CD4-positive, alpha-beta T cell treated with Interleukin-17A for 4 hours (primary cell): ENCODE measurements at regions not wholly inside any gene's neighbourhood (a gene's known extent, or its start where the extent isn't known, plus 50 kb on each side); places are given as distances from the start of the nearest gene placed in this dataset.

Experiments used
- DNase-seq: peaks from one replicate; pipeline ENCODE4 v3.0.0-alpha.2; 2020; ENCODE audit warnings: mixed read lengths

GRCh38 chr4:26020881-26021280, 106.9 kb downstream of the SMIM20 start:
- DNase-seq = no peak

GRCh38 chr4:26021417-26022345, 107.7 kb downstream of the SMIM20 start:
- DNase-seq = no peak

- DNase-seq = no peak
Measured at GRCh38 chr4:26022346-26023202, 108.6 kb downstream of the SMIM20 start.

- DNase-seq = no peak
Measured at GRCh38 chr4:26023203-26023972, 109.4 kb downstream of the SMIM20 start.

- no peak for DNase-seq
Measured at GRCh38 chr4:26024079-26024478, 110.1 kb downstream of the SMIM20 start.

GRCh38 chr4:26028133-26028792, 114.2 kb downstream of the SMIM20 start:
- DNase-seq = no peak

GRCh38 chr4:26028793-26029567, 115.0 kb downstream of the SMIM20 start:
- peak; percentile 68 for DNase-seq

GRCh38 chr4:26029568-26030131, 115.6 kb downstream of the SMIM20 start:
- DNase-seq = no peak

- DNase-seq = no peak
Measured at GRCh38 chr4:26030260-26030667, 116.2 kb downstream of the SMIM20 start.

- DNase-seq = no peak
Measured at GRCh38 chr4:26030780-26031179, 116.8 kb downstream of the SMIM20 start.

GRCh38 chr4:26031704-26032103, 117.7 kb downstream of the SMIM20 start:
- no peak for DNase-seq

GRCh38 chr4:26032142-26032541, 118.1 kb downstream of the SMIM20 start:
- DNase-seq = no peak

GRCh38 chr4:26032630-26033317, 118.8 kb downstream of the SMIM20 start:
- no peak for DNase-seq

GRCh38 chr4:26033389-26033788, 119.4 kb downstream of the SMIM20 start:
- no peak for DNase-seq

- DNase-seq = no peak
Measured at GRCh38 chr4:26034849-26035248, 120.8 kb downstream of the SMIM20 start.

GRCh38 chr4:26035921-26036320, 121.9 kb downstream of the SMIM20 start:
- DNase-seq = no peak

GRCh38 chr4:26039639-26040359, 125.8 kb downstream of the SMIM20 start:
- no peak for DNase-seq

- no peak for DNase-seq
Measured at GRCh38 chr4:26044524-26044923, 130.5 kb downstream of the SMIM20 start.

GRCh38 chr4:26044983-26045382, 131.0 kb downstream of the SMIM20 start:
- no peak for DNase-seq

- DNase-seq = no peak
Measured at GRCh38 chr4:26047795-26048194, 133.8 kb downstream of the SMIM20 start.
